ENCODE measurements at regions not wholly inside any gene's neighbourhood (a gene's known extent, or its start where the extent isn't known, plus 50 kb on each side); places are given as distances from the start of the nearest gene placed in this dataset.
A peak's percentile ranks its signal among the peaks of the same experiment; 100 is the strongest.

DNA sequence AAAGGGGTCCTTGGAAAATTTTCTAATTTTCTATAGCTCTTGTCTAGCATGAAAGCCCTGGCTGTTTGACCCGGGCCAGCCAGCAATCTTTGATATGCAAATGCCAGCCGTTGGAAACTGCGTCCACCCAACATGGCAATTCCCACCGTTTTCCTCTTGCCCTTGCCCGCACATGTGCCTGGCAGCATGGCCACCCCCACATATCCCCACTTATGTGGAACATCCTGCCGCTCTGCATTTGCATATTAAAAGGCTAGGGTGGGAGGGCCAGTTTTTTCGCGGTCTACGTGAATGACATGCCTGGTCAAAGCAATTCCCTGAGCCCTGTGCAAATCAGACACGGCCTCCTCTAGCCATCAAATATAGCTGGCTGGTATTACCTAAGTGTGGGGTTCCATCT, 110.3 kb upstream of the TDRD3 start:
- no peak for DNase-seq

GRCh38 chr13:60288569-60288968, 108.5 kb upstream of the TDRD3 start:
- no peak for DNase-seq

- no peak for DNase-seq
These were observed 93.9 kb upstream of the TDRD3 start for GRCh38 chr13:60303166-60303565.

GRCh38 chr13:60311527-60311926, 85.5 kb upstream of the TDRD3 start:
- no peak for DNase-seq

- DNase-seq, result no peak
These were observed 84.0 kb upstream of the TDRD3 start for GRCh38 chr13:60312851-60313505.

- no peak for DNase-seq
These were observed 78.8 kb upstream of the TDRD3 start for GRCh38 chr13:60318186-60318585.

DNA sequence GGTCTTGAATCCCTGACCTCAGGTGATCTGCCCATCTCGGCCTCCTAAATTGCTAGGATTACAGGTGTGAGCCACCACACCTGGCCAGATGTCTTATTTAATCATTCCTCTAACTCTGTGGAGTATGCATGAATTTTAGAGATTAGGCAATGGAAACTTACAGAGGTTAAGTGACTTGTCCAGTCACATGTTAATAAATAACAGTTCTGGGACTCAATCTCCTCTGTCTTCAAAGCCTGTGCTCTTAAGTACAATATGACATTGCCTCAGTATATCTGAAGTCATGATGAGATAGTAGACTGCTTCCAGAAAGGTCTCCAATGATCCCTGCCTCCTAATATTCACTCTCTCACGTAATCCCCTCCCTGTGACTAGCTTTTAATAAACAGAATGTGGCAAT, 72.9 kb upstream of the TDRD3 start:
- DNase-seq, result no peak

- no peak for DNase-seq
These were observed 70.7 kb upstream of the TDRD3 start for GRCh38 chr13:60326273-60326672.

DNA sequence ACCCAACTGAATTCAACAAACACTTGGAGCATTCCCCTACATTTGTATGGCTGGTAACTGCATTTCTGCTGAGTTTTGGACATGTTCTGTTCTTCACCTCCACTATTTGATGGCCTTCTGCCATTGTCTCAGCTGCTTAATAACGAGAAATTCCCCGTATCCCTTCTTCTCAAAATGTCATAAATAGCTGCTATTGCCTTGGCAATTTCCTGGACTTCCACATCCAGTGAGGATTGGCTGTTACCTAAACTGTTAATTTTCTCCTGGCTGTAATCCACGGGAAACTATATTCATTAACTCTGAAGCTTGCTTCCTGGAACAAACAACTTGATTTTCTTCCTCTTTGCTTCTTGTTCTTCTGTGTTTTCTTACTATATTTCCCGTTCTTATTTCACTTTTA, 69.5 kb upstream of the TDRD3 start:
- no peak for DNase-seq

DNA sequence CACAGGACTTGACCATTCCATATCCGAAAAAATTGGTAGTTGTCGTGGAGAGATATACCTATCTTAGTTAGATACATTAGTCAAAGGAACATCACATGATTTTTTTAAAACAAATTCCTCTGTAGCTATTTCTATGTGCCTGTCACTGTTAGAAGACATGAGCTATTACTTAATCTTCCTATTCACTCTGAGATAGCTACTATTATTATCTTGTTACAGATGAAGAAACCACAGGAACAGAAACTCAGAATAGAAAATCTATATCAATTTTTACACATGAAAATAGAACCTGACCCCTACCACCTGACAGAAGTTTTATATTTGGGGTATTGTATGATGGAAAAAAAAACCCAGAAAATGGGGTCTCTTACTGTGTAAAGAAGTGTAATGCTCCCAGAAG, 68.9 kb upstream of the TDRD3 start:
- no peak for DNase-seq

DNA sequence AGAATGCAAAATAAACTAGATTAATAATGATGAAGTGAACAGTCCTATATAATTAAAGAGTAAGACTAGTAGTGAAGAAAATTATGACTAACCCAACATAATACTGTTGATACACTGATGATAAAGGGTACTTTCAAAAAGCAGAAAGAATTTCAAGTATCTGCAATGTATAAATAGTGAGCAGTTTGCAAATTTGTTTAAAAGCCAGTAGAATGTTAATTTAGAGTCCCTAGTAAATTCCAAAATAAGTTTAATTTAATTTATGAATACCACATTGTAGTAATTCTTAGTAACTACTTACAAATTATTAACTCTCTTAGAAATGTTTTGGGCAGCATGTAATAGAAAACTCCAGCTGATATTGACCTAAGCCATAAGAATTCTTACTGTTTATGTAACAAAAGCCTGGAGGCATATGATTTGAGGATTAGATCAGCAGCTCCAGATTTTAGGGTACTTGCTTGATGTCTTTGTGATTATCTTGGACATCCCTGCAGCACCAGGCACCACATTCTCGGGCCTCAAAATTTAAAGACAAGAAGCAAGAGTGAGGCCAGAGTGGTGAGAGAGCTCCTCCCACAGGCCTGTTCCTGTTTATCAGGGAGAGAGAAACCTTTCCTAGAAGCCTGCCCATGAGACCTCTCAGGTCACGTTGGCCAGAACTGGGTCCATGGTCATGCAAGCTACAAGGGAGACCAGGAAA, 67.6 kb upstream of the TDRD3 start:
- peak; percentile 38 for DNase-seq

GRCh38 chr13:60331249-60332012, 65.6 kb upstream of the TDRD3 start:
- no peak for DNase-seq

DNA sequence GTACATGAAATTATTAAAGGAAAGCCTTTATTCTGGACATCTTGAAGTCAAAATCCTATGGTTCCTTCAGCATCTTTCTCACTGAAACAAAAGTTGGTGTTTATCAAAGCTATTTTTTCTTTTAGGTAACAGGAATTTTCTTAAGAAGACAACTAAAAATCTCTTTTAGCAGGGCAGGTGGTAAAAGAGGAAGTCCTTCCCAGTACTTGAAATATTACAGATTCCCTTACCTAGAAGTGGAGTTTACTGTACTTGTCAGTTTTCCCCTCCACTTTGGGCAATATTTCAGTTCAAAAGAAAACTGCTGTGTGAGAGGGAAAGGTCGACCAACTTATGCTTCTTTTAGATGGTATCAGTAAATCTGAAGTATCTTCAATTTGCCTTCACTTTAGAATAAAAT, 64.3 kb upstream of the TDRD3 start:
- DNase-seq, result no peak

GRCh38 chr13:60334310-60334709, 62.7 kb upstream of the TDRD3 start:
- DNase-seq, result no peak

DNA sequence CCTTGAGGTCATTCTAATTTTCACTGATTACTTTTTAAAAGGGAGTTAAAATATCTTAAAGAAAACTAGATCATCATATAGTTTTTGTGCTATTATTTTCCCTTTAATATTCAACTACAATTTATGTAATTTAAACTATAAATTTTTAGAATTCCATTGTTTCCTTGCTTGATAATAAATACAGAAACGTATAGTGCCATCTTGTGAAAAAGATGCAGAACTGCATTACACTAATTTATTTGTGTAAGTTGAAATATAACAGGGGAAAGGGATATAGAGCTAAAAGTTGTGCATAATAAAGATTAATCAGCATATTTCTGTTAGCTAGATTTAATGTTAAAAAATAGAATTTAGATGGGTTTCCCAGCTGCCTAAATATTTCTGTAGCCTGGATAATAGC, 61.5 kb upstream of the TDRD3 start:
- peak; percentile 34 for DNase-seq

DNA sequence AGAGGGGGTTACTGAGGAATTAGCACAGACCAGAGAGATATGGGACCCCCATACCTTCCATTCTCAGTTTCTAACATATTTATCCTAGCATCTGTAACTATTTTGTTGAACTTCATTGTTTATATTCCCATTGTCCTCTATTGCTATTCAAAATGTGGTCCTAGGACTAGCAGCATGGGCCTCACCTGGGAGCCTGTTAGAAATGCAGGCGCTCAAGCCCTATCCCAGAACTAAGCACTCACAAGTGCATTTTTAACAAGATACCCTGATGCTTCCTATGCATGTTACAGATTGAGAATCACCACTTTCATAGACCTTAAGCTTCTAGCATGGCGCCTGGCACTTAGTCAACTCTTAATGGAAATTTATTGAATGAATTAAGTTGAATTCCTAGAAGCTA, 58.3 kb upstream of the TDRD3 start:
- DNase-seq, result no peak

DNA sequence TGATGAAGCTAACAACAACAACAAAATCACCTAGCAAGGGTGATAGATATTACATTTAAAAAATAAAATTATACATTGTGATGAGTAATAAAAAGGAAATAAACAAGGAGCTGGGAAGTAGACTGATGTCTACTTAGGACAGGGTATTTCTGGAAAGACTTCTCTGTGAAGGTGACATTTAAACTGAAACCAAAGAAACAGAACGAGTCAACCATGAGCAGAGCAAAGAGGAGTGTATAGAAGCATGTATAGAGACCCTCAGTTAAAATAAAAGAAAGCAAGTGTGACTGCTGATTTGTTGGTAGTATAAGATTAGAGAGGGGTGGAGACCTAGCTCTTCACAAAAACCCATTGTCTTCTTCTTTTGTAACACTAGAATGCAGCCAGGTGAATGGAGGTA, 53.0 kb upstream of the TDRD3 start:
- DNase-seq, result no peak

DNA sequence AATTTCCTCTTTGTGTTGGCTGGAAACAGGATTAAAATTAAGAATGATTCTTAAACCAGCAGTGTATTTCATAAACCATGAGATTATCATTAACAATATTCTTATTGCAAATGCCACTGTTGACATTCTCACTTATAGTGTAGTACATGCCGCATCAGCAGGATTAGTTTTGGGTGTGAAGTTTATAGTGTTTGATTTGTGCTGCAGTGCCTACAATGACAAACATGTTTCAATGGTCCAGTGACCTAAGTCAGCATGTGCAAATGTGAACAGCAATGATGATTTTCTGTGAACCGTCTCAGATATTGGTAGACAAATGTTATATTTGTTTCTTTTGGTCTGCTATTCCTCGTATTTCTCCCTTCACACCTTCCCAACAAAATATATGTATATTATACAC, 49.8 kb upstream of the TDRD3 start:
- no peak for DNase-seq

Measured in eye (tissue), 1 donor.